HEK293T (cell line): ENCODE measurements at regions not wholly inside any gene's neighbourhood (a gene's known extent, or its start where the extent isn't known, plus 50 kb on each side); places are given as distances from the start of the nearest gene placed in this dataset.

ENCODE experiments used
- ARNT ChIP-seq: fragments of 450-650 bp; IDR thresholded peaks from 2 replicates; pipeline ENCODE4 v1.6.1; 2017; ENCODE audit warnings: mild to moderate bottlenecking
- BHLHE40 ChIP-seq: fragments of 450-650 bp; IDR thresholded peaks from 2 replicates; pipeline ENCODE4 v1.6.1; 2016; ENCODE audit warnings: mild to moderate bottlenecking, moderate library complexity, borderline replicate concordance
- ELF4 ChIP-seq: fragments of 450-650 bp; IDR thresholded peaks from 2 replicates; pipeline ENCODE4 v1.6.1; 2017; ENCODE audit warnings: antibody characterized with exemption
- FOXA1 ChIP-seq: fragments of 450-650 bp; IDR thresholded peaks from 2 replicates; pipeline ENCODE4 v1.6.1; 2016; ENCODE audit warnings: mild to moderate bottlenecking
- TARDBP ChIP-seq: fragments of 450-650 bp; IDR thresholded peaks from 2 replicates; pipeline ENCODE4 v1.6.1; 2016

- TF ChIP-seq FOXA1 (no peak), ARNT (no peak), ELF4 (no peak), BHLHE40 (no peak), TARDBP (no peak)
These were observed 199.9 kb downstream of the CXXC4 start for GRCh38 chr4:104294811-104295210.
